NK-92 treated with Interleukin-12 subunit alpha and Interleukin-12 subunit beta, amount 100 ng/mL, for 24 hours (cell line): ENCODE measurements at regions not wholly inside any gene's neighbourhood (a gene's known extent, or its start where the extent isn't known, plus 50 kb on each side); places are given as distances from the start of the nearest gene placed in this dataset.
"Not testable (repeated sequence)": the region's sequence is repeated elsewhere in the genome, so short reads cannot be mapped to it uniquely, and the experiment has no call there.

Experiments
- DNase-seq: peaks from one replicate; lab custom pipeline; 2025; lab: John Stamatoyannopoulos, UW

DNA sequence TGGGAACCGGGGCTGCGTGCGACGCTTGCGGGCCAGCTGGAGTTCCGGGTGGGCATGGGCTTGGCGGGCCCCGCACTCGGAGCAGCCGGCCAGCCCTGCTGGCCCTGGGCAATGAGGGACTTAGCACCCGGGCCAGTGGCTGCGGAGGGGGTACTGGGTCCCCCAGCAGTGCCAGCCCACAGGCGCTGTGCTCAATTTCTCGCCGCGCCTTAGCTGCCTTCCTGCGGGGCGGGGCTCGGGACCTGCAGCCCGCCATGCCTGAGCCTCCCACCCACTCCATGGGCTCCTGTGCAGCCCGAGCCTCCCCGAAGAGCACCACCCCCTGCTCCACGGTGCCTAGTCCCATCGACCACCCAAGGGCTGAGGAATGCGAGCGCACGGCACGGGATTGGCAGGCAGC is 63.8 kb downstream of the PLXNA1 start:
- not testable (repeated sequence) for DNase-seq

DNA sequence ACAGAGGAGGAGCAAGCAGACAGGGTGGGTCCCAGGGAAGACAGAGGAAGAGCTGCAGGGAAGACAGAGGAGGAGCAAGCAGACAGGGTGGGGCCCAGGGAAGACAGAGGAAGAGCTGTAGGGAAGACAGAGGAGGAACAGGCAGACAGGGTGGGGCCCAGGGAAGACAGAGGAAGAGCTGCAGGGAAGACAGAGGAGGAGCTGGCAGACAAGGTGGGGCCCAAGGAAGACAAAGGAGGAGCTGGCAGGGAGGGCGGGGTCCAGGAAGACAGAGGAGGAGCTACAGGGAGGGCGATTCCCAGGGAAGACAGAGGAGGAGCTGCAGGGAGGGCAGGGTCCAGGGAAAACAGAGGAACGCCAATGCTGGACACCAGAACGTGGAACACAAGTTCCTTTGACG is 66.5 kb downstream of the PLXNA1 start:
- DNase-seq = no peak

DNA sequence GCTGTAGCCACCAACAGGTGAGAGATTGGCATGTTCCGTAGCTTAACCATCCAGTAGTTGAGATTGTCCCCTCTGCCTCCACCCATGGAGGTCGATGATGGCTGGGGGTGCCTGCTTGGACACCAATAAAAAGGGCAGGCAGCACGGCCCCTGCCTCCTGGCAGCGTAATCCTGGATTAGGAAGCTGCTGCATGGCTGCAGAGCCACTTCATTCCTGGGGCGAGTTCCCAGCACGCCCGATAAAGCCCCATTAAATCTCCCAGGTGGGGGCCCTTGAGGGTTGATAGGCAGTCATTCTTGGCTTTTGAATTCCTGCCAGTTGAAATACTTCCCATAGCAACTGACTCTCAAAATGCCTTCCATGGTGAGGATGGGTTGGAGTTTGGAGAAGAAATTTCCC is 67.8 kb downstream of the PLXNA1 start:
- DNase-seq = no peak

GRCh38 chr3:127052121-127052561 is 69.2 kb downstream of the PLXNA1 start:
- no peak for DNase-seq

- DNase-seq = no peak
Measured at GRCh38 chr3:127053026-127053425, 70.1 kb downstream of the PLXNA1 start.

DNA sequence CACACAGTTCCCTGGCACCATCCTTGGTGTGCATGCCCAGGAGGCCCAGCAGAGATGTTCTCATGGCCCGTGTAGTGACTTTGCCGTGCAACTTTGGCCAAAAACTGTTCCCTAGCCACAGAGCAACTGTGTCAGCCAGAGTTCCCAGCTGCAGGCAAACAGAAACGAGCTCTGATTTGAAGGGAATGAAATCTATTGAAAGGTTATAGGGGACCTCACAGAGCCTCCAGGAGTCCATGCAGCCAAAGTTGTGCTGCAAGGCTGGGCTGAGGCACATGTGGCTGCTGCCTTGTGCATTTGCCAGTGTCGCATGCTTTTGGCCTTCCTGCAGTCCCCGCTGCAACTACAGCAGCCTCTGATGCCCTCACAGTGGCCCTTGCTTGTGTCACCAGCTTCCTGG is 70.5 kb downstream of the PLXNA1 start:
- DNase-seq = no peak

DNA sequence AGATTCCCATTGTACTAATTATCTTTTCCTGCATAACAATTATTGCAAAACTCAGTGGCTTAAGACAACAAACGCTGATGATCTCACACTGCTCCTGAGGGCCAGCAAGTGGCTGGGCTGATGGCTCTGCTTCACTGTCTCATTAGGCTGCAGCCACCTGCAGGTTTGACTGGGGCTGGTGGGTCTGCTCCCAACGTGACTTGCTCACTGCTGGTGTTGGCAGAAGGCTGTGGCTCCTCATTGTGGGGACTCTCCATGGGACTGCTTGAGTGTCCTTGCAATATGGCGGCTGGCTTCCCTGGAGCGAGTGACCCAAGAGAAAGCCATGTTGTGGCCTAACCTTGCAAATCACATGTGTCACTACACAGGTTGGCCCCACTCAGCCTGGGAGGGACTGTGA is 71.1 kb downstream of the PLXNA1 start:
- no peak for DNase-seq

DNA sequence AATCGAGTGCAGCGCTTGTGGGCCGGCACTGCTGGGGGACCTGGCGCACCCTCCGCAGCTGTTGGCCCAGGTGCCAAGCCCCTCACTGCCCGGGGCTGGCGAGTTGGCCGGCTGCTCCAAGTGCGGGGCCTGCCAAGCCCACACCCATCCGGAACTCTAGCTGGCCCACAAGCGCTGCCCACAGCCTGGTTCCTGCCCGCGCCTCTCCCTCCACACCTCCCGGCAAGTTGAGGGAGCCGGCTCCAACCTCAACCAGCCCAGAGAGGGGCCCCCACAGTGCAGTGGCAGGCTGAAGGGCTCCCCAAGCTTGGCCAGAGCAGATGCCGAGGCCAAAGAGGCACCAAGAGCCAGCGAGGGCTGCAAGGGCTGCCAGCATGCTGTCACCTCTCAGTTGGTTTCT is 73.4 kb downstream of the PLXNA1 start:
- no peak for DNase-seq

DNA sequence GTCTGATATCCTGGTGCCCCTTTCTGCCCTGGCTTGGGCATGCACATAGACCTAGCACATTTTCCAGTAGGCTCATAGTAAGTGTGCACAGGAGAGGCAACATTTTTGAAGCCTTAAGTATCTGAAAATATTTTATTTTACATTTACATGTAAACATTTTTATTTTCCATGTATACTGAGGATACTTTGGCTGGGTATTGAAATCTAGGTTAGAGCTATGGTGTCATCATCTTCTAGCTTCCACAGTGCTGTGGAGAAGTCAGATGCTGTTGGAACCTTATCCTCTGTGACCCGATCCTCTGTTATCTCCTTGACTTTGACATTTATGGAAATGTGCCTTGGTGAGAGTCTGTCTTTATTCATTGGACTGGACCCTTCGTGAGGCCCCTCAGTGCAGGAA is 74.1 kb downstream of the PLXNA1 start:
- no peak for DNase-seq

GRCh38 chr3:127059072-127059471 is 76.2 kb downstream of the PLXNA1 start:
- no peak for DNase-seq

DNA sequence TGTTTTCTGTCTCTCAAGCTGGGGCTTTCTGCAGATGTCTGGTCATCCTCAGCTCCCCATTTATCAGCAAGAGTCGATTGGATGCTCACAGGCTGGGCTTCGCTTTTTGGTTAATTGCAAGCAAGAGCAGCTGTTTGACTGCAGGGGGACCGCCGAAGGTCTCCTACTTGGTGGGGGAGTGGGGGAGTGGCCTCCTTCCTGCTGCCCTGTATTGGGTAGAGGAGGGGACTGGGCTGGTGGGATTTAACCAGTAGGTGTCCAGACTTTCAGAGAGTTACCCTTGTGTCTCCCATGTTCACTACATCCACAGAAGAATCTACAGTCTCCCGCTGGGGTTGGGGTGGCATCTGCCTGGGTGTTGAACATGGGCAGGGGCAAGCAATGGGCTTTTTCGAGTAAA is 78.7 kb downstream of the PLXNA1 start:
- DNase-seq = no peak

DNA sequence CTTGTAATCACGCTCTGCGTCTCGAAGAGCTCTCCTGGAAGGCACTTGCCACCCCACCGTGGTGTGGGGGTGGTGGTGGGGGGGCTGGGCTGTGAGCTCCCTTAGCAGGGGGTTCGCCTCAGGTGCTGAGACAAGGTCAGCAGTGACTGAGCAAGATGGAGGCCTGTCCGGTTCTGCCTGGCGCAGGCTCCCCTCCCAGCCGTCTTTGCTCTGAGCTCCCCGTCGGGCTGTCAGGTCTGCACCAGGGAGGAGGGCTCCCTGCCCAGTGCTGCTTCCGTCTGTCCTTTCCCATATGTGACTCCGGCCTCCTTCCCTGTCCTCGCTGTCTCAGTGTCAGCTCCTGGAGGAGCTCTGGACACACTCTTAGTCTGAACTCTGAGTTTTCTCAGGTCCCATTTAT is 80.0 kb downstream of the PLXNA1 start:
- no peak for DNase-seq

DNA sequence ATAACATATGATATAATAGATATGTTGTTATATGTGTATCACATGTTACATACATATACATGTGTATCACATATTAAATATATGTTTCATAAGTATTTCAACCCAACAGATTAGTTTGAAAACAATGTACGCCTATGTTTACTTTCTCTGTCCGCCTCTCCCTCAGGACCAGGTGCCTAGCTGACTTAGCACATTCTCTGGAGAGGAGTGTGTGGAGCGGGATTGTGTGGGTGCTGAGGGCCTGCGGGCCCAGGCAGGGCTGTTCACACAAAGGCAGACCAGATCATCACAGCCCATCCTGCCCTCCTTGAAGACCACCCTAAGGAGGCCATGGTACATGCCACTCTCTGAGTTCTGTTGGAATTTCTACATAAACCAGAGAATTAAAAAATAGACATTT is 81.0 kb downstream of the PLXNA1 start:
- DNase-seq = no peak

- no peak for DNase-seq
Measured at GRCh38 chr3:127064391-127065137, 81.6 kb downstream of the PLXNA1 start.

DNA sequence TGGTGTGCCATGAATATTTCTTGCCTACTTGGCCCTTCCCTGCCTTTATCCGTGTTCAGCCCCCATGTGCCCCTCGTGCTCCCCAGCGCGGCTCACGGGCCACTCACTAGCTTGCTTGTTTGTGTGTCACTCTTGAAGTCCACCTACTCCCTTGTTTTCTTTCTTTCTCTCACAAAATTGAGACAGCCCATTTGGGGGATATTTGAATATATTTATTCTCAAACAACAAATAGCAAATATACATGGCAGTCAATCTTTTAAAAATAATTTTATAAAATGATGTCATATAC is 82.2 kb downstream of the PLXNA1 start:
- DNase-seq = no peak

DNA sequence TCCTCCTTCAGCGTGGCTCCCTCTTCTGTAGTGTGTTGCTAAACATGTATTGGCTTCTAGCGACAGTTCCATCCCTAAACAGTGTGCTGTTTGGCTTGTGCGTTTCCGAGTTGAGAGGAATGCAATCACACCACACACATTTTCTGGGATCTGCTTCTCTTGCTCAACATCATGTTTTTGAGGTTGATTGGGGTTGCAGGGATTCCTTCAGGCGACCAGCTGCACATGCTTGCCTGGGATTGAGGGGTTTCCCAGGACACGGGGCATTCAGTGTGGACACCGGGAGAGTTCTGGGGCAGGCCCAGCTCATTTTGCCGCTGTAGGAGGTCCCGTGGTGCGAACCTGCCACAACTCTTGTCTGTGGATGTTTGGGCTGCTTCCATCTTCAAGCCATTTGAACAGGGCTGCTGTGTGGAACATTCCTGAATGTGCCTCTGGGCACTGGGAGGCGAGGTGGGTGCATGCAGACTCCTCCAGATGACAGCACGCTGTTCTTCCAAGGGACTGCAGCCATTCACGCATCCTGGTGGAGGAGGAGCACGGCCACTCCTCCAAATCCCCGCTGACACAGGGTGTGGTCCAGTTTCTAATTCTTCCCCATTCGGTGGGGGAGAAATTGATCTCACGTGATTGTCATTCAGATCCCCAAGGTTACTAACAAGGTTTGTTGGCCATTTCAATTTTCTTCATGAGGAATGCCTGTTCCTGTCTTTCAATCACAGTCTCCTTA is 82.8 kb downstream of the PLXNA1 start:
- no peak for DNase-seq

DNA sequence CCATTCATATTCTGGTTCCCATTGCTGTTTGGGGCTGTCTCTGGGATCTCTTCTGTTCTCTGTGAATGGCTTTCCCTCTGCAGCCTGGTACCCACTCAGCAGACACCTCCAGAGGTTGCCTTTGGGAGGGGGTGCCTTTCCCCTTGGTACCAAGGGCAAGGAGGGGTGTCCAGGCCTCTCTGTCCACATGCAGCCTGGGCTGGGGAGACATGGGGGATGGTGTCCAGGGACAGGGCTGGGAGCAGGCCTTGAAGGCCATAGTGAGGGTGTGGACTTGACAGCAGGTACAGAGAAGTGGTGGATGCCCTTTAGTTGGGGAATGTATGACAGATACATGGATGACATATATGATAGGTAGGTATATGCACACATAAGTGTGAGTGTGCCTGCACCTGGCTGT is 83.7 kb downstream of the PLXNA1 start:
- no peak for DNase-seq

- no peak for DNase-seq
Measured at GRCh38 chr3:127067116-127067910, 84.4 kb downstream of the PLXNA1 start.

DNA sequence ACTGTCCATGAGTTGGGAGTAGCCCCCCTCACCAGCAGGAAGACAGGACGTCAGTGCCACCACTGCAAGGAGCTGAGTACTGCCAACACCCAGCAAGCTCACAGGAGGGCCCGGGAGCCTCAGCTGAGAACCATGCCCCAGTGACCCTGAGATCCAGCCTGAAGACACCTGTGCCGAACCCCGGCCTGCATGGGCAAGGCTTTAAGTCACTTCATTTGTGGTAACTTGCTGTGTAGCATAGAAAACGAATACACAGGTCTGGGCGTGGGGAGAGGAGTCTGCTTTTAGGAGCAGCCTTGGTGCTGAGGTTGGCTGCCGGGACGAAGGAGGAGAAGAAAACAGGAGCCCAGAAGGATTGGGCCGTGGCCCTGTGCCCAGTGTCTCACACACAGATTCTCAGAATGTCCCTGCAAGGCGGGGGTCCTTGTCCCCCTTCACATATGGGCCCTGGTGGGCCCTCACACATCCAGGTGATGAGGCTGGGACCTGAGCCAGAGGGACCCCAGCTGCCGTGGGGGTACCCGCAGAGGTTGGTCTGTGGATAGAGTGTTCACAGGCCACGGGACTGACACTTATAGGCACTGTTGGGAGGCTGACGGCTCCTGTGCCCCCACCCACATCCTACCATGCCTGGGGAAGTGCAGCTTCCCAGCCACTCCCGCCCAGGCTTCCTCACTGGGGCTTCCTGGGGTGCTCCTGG is 85.3 kb downstream of the PLXNA1 start:
- DNase-seq = no peak

DNA sequence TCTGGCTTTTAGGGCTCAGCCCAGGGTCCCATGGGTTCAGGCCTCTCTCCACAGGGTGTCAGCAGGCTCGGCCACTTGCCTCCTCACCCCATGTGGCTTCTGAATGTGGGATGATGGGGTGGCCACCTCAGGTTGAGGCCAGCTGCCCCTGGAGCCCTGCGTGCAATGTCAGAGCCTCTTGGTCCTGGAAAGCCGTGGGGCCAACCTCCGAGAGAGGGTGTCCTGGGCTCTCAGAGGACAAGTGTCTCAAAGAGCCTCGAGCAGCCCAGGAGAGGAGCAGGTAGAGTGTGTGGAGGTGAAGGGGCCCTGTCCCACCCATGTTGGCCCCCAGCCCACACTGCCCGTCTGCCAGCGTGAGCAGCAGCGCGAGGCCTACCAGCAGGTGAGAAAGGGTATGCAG is 86.0 kb downstream of the PLXNA1 start:
- no peak for DNase-seq

GRCh38 chr3:127069814-127070440 is 87.0 kb downstream of the PLXNA1 start:
- DNase-seq = no peak

- no peak for DNase-seq
Measured at GRCh38 chr3:127070776-127071175, 87.9 kb downstream of the PLXNA1 start.
